HFF-Myc (cell line): ENCODE measurements at regions not wholly inside any gene's neighbourhood (a gene's known extent, or its start where the extent isn't known, plus 50 kb on each side); places are given as distances from the start of the nearest gene placed in this dataset.

ENCODE experiments used
- DNase-seq: peaks from one replicate; pipeline ENCODE4 v3.0.0-alpha.2; 2011; ENCODE audit warnings: low read depth; ENCODE audit errors: extremely low read depth
- H3K4me3 ChIP-seq: replicated peaks from 2 replicates; pipeline ENCODE4 v1.5.1; 2011; ENCODE audit warnings: low read depth, mild to moderate bottlenecking, control low read depth, low read length
- TF ChIP-seq, protein P1 (sequence below): IDR thresholded peaks from 2 replicates; pipeline ENCODE4 v1.5.1; 2012; ENCODE audit warnings: mild to moderate bottlenecking, low read depth, low read length, control low read depth; ENCODE audit errors: missing control alignments

DNA sequence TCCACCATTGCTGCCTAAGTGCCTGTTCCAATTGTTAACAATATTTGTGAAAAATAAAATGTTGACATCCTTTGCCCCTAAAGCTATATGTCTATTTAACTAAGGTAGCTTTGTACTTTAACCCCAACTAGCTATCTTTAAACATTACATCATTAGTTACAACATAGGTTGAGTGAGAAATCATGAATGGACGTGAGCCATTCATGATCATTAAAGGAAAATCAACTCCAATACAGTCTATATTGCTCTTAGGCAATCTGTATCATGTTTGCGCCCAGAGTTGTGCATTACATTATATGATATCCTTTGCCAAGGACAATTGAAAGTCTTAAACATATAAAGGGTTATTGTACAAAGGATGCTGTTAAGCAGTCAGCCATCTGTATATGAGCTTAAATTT is 269.6 kb downstream of the ALX1 start:
- TF ChIP-seq, protein P1, sequence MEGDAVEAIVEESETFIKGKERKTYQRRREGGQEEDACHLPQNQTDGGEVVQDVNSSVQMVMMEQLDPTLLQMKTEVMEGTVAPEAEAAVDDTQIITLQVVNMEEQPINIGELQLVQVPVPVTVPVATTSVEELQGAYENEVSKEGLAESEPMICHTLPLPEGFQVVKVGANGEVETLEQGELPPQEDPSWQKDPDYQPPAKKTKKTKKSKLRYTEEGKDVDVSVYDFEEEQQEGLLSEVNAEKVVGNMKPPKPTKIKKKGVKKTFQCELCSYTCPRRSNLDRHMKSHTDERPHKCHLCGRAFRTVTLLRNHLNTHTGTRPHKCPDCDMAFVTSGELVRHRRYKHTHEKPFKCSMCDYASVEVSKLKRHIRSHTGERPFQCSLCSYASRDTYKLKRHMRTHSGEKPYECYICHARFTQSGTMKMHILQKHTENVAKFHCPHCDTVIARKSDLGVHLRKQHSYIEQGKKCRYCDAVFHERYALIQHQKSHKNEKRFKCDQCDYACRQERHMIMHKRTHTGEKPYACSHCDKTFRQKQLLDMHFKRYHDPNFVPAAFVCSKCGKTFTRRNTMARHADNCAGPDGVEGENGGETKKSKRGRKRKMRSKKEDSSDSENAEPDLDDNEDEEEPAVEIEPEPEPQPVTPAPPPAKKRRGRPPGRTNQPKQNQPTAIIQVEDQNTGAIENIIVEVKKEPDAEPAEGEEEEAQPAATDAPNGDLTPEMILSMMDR: no peak
- no peak for DNase-seq
- H3K4me3 ChIP-seq: no peak overlapping the region

GRCh38 chr12:85550924-85551323 is 270.9 kb downstream of the ALX1 start:
- TF ChIP-seq, protein P1: no peak
- no peak overlapping the region for H3K4me3 ChIP-seq
- no peak for DNase-seq

- TF ChIP-seq, protein P1: no peak
- no peak overlapping the region for H3K4me3 ChIP-seq
- no peak for DNase-seq
These were observed 272.4 kb downstream of the ALX1 start for GRCh38 chr12:85552461-85552860.

DNA sequence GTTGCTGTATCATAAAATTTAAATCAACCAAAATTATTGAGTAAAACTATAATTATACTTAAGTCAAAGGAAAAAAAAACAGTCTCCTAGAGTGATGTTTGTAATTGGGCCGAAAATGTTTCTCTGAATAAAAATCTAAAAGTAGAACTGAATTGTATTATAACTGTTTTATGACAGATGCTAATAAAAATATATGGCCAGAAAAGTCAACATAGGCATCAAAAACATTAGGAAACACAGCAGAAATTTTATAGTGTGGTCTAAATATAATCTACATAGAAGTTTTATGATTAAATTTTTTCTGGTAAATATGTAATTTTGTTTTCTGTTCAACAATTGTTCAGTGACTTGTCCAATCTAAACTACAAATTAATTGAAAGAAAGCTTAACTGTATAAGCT is 277.8 kb downstream of the ALX1 start:
- DNase-seq: no peak
- H3K4me3 ChIP-seq: no peak overlapping the region
- TF ChIP-seq, protein P1: no peak

- H3K4me3 ChIP-seq: no peak overlapping the region
- DNase-seq: no peak
- TF ChIP-seq, protein P1: no peak
These were observed 277.5 kb downstream of the RASSF9 start for GRCh38 chr12:85558684-85559083.

- DNase-seq: no peak
- TF ChIP-seq, protein P1: no peak
- H3K4me3 ChIP-seq: no peak overlapping the region
These were observed 277.1 kb downstream of the RASSF9 start for GRCh38 chr12:85559127-85559526.

DNA sequence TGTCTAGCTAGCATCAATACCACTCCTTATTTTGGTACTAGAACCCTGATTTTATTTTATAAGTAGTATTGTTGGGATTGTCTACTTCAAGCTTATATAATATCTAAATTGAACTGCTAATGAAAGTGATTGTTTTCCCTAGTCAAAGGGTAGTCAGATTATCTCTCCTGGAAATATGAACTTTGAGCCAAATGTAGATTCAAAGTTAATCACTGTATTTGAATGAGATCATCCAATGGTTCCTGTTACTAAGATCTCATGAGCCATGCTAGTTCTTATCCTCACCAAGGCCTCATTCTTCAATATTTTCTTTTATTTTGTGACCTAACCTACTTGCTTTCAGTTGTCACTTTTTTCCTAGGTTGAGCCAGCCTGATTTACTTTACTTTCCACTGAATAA is 276.7 kb downstream of the RASSF9 start:
- TF ChIP-seq, protein P1: no peak
- DNase-seq: no peak

More for the DNA sequence above, 276.7 kb downstream of the RASSF9 start:
- H3K4me3 ChIP-seq: no peak overlapping the region
